ENCODE measurements at regions not wholly inside any gene's neighbourhood (a gene's known extent, or its start where the extent isn't known, plus 50 kb on each side); places are given as distances from the start of the nearest gene placed in this dataset.

- TF ChIP-seq CTCF (IDR thresholded peaks at IDR 0.05; ENCODE audit: borderline replicate concordance, insufficient read depth, low read depth, low read length), result no peak
- no peak overlapping the region for H3K4me3 ChIP-seq (ENCODE audit: low read depth, low read length)
These were observed 957.9 kb downstream of the BRD1 start for GRCh38 chr22:48869788-48870187.

- no peak overlapping the region for H3K4me3 ChIP-seq (ENCODE audit: low read depth, low read length)
- no peak for TF ChIP-seq CTCF (IDR thresholded peaks at IDR 0.05; ENCODE audit: borderline replicate concordance, insufficient read depth, low read depth, low read length)
These were observed 958.5 kb downstream of the BRD1 start for GRCh38 chr22:48869161-48869560.

- no peak overlapping the region for H3K4me3 ChIP-seq (ENCODE audit: low read depth, low read length)
- TF ChIP-seq CTCF (IDR thresholded peaks at IDR 0.05; ENCODE audit: borderline replicate concordance, insufficient read depth, low read depth, low read length), result no peak
These were observed 959.1 kb downstream of the BRD1 start for GRCh38 chr22:48868554-48868953.

- no peak overlapping the region for H3K4me3 ChIP-seq (ENCODE audit: low read depth, low read length)
- no peak for TF ChIP-seq CTCF (IDR thresholded peaks at IDR 0.05; ENCODE audit: borderline replicate concordance, insufficient read depth, low read depth, low read length)
These were observed 959.8 kb downstream of the BRD1 start for GRCh38 chr22:48867891-48868290.

GRCh38 chr22:48866906-48867681 lies 960.6 kb downstream of the BRD1 start:
- no peak overlapping the region for H3K4me3 ChIP-seq (ENCODE audit: low read depth, low read length)
- no peak for TF ChIP-seq CTCF (IDR thresholded peaks at IDR 0.05; ENCODE audit: borderline replicate concordance, insufficient read depth, low read depth, low read length)

GRCh38 chr22:48864748-48865147 lies 962.9 kb downstream of the BRD1 start:
- TF ChIP-seq CTCF (IDR thresholded peaks at IDR 0.05; ENCODE audit: borderline replicate concordance, insufficient read depth, low read depth, low read length), result no peak
- no peak overlapping the region for H3K4me3 ChIP-seq (ENCODE audit: low read depth, low read length)

- TF ChIP-seq CTCF (IDR thresholded peaks at IDR 0.05; ENCODE audit: borderline replicate concordance, insufficient read depth, low read depth, low read length), result no peak
- no peak overlapping the region for H3K4me3 ChIP-seq (ENCODE audit: low read depth, low read length)
These were observed 963.6 kb downstream of the BRD1 start for GRCh38 chr22:48863965-48864528.
